ENCODE measurements at regions not wholly inside any gene's neighbourhood (a gene's known extent, or its start where the extent isn't known, plus 50 kb on each side); places are given as distances from the start of the nearest gene placed in this dataset.

DNA sequence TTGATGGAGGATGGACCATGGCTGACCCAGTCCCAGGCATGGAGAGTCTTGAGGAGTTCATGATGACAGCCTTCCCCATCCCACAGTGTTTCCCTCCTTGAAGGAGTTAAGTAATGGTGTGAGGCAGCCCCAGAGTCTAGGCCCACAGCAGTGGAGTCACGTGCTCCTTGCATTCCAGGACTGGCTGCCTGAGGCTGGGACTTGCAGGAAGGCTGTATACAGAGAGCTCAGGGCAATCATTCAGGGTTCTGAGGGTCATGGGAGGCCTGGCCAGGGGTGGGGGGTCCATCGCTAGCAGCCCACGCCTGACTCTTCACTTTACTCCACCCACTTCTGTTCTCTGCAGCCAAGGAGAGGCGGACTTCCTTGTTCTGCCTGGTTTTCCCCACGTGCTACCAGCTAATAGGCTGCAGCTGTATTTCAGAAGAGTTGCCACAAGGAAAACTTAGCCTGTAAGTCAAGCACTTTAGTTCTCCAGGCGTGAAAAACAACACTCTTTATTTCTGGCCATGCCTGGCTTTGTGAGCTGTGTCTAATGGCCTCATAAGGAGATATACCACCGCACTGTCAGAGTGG lies 272.5 kb downstream of the DHX35 start:
- no peak overlapping the region for H3K27ac ChIP-seq (ENCODE audit: low read depth in 1 of 2, low read length in 2 of 2)
- ChIA-PET POLR2A (no interaction called here), CTCF (no interaction called here)
- no peak overlapping the region for H3K27ac Mint-ChIP-seq
- ATAC-seq (ENCODE audit: poor library complexity) (no peak), DNase-seq (no peak)
- no peaks in the 10 kb centered on the region for H3K27me3 ChIP-seq (ENCODE audit: control insufficient read depth in 1 of 2, insufficient read depth in 2 of 2, low read length in 2 of 2)
- TF ChIP-seq, protein P1, sequence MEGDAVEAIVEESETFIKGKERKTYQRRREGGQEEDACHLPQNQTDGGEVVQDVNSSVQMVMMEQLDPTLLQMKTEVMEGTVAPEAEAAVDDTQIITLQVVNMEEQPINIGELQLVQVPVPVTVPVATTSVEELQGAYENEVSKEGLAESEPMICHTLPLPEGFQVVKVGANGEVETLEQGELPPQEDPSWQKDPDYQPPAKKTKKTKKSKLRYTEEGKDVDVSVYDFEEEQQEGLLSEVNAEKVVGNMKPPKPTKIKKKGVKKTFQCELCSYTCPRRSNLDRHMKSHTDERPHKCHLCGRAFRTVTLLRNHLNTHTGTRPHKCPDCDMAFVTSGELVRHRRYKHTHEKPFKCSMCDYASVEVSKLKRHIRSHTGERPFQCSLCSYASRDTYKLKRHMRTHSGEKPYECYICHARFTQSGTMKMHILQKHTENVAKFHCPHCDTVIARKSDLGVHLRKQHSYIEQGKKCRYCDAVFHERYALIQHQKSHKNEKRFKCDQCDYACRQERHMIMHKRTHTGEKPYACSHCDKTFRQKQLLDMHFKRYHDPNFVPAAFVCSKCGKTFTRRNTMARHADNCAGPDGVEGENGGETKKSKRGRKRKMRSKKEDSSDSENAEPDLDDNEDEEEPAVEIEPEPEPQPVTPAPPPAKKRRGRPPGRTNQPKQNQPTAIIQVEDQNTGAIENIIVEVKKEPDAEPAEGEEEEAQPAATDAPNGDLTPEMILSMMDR (IDR thresholded peaks at IDR 0.05) = no peak
- intact Hi-C loops (cut with DNase I, micrococcal nuclease) = no loop called here
- no peaks in the 10 kb centered on the region for H3K27me3 Mint-ChIP-seq
- no peak overlapping the region for H3K4me3 ChIP-seq (ENCODE audit: low read length)
- no peaks in the 10 kb centered on the region for H3K36me3 Mint-ChIP-seq (ENCODE audit: low read depth)
- no peak overlapping the region for H3K4me3 Mint-ChIP-seq
- no peaks in the 10 kb centered on the region for H3K4me1 Mint-ChIP-seq (ENCODE audit: low read depth)
- H3K9me3 ChIP-seq (ENCODE audit: control insufficient read depth in 1 of 2, insufficient read depth in 1 of 2, low read length in 2 of 2) = no peaks in the 10 kb centered on the region
- no peaks in the 10 kb centered on the region for H3K9me3 Mint-ChIP-seq
- no peaks in the 10 kb centered on the region for H3K4me1 ChIP-seq (ENCODE audit: insufficient read depth, low read length)
- no peaks in the 10 kb centered on the region for H3K36me3 ChIP-seq (ENCODE audit: insufficient read depth, low read length)

DNA sequence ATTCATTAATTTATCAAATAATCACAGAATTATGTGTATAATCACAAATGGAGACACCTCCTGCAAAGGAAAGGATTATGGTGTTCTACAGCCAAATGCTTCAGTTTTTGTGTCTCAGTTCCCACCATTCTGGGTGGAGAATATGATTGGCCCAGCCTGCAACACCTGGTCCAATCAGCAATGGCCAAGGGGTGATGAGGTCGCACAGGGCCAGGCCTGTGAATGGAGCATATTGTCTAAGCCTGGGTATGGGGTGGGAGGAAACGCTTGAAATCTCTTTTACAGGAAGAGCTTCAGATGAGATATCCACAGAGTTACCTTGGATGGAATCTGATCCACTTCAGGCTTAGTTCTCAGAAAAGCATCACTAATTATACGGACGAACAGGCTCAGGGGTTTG lies 271.6 kb downstream of the DHX35 start:
- no peaks in the 10 kb centered on the region for H3K36me3 ChIP-seq (ENCODE audit: insufficient read depth, low read length)
- H3K27ac ChIP-seq (ENCODE audit: low read depth in 1 of 2, low read length in 2 of 2) = no peak overlapping the region
- H3K36me3 Mint-ChIP-seq (ENCODE audit: low read depth) = no peaks in the 10 kb centered on the region
- no peaks in the 10 kb centered on the region for H3K4me1 ChIP-seq (ENCODE audit: insufficient read depth, low read length)
- no peaks in the 10 kb centered on the region for H3K27me3 ChIP-seq (ENCODE audit: control insufficient read depth in 1 of 2, insufficient read depth in 2 of 2, low read length in 2 of 2)
- no peak overlapping the region for H3K4me3 Mint-ChIP-seq
- no peak overlapping the region for H3K4me3 ChIP-seq (ENCODE audit: low read length)
- no peaks in the 10 kb centered on the region for H3K4me1 Mint-ChIP-seq (ENCODE audit: low read depth)
- TF ChIP-seq, protein P1 (IDR thresholded peaks at IDR 0.05) = no peak
- H3K27me3 Mint-ChIP-seq = no peaks in the 10 kb centered on the region
- H3K9me3 Mint-ChIP-seq = no peaks in the 10 kb centered on the region
- POLR2A ChIA-PET = no interaction called here
- no peaks in the 10 kb centered on the region for H3K9me3 ChIP-seq (ENCODE audit: control insufficient read depth in 1 of 2, insufficient read depth in 1 of 2, low read length in 2 of 2)
- CTCF ChIA-PET = no interaction called here
- ATAC-seq (ENCODE audit: poor library complexity) = no peak
- no peak overlapping the region for H3K27ac Mint-ChIP-seq
- intact Hi-C loops (cut with DNase I, micrococcal nuclease) = no loop called here
- DNase-seq = no peak

DNA sequence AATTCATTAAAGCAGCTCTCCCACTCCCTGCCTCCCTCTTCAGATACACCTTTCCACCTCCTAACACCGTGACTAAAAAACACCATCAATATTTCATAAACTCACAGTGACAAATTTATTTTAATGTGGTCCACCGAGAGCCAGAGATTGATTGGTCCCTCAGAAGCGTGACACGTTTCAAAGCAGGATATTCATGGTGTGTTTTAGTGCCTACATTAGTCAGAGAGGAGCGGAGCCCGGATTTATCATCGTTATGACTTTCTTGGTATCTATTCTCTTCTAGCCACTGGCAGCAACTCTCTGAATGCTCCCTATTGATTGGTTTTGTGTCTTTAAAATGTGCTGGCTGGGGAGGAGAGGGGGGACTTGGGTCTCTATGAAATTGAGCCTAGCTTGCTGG lies 265.3 kb downstream of the DHX35 start:
- Histone ChIP-seq H3K27me3 (ENCODE audit: control insufficient read depth in 1 of 2, insufficient read depth in 2 of 2, low read length in 2 of 2) (no peaks in the 10 kb centered on the region), H3K27ac (ENCODE audit: low read depth in 1 of 2, low read length in 2 of 2) (no peak overlapping the region), H3K9me3 (ENCODE audit: control insufficient read depth in 1 of 2, insufficient read depth in 1 of 2, low read length in 2 of 2) (no peaks in the 10 kb centered on the region), H3K4me1 (ENCODE audit: insufficient read depth, low read length) (no peaks in the 10 kb centered on the region), H3K36me3 (ENCODE audit: insufficient read depth, low read length) (no peaks in the 10 kb centered on the region), H3K4me3 (ENCODE audit: low read length) (no peak overlapping the region)
- no peak for DNase-seq
- no peak for ATAC-seq (ENCODE audit: poor library complexity)
- Mint-ChIP-seq H3K27ac (no peak overlapping the region), H3K27me3 (peaks cover 21% of the 10 kb centered on the region), H3K9me3 (no peaks in the 10 kb centered on the region), H3K4me1 (ENCODE audit: low read depth) (no peaks in the 10 kb centered on the region), H3K4me3 (no peak overlapping the region), H3K36me3 (ENCODE audit: low read depth) (no peaks in the 10 kb centered on the region)
- intact Hi-C loops (cut with DNase I, micrococcal nuclease) = no loop called here
- POLR2A ChIA-PET = no interaction called here
- TF ChIP-seq, protein P1 (IDR thresholded peaks at IDR 0.05) = no peak
- CTCF ChIA-PET = no interaction called here
